ENCODE measurements at regions not wholly inside any gene's neighbourhood (a gene's known extent, or its start where the extent isn't known, plus 50 kb on each side); places are given as distances from the start of the nearest gene placed in this dataset.

GRCh38 chr17:52986056-52986662 is 827.6 kb upstream of the CA10 start:
- Histone ChIP-seq H3K27ac (ENCODE audit: extremely low read depth, low read depth, low read length) (no peak overlapping the region), H3K9me3 (ENCODE audit: control insufficient read depth, insufficient read depth, low read depth, low read length) (no peaks in the 10 kb centered on the region), H3K4me1 (ENCODE audit: control insufficient read depth, insufficient read depth, low read length) (no peaks in the 10 kb centered on the region), H3K36me3 (ENCODE audit: control insufficient read depth in 2 of 2, insufficient read depth in 1 of 2, low read length in 2 of 2) (no peaks in the 10 kb centered on the region), H3K4me3 (ENCODE audit: low read depth, low read length) (no peak overlapping the region)
- TF ChIP-seq ATF2 (tag by site-specific recombination; IDR thresholded peaks at IDR 0.05; ENCODE audit: low read depth) (no peak), ZNF19 (tag by site-specific recombination; IDR thresholded peaks at IDR 0.05; ENCODE audit: low read depth) (no peak), SALL2 (tag by site-specific recombination; IDR thresholded peaks at IDR 0.05; ENCODE audit: borderline replicate concordance) (no peak), ZNF23 (tag by site-specific recombination; IDR thresholded peaks at IDR 0.05; ENCODE audit: borderline replicate concordance) (no peak), ZNF391 (tag by site-specific recombination; IDR thresholded peaks at IDR 0.05; ENCODE audit: borderline replicate concordance, low read depth) (no peak), ZNF148 (tag by site-specific recombination; IDR thresholded peaks at IDR 0.05; ENCODE audit: borderline replicate concordance) (no peak), ZNF146 (tag by site-specific recombination; IDR thresholded peaks at IDR 0.05) (no peak), ZNF549 (tag by site-specific recombination; IDR thresholded peaks at IDR 0.05) (no peak), GFI1B (tag by site-specific recombination; IDR thresholded peaks at IDR 0.05) (no peak), KLF10 (tag by site-specific recombination; IDR thresholded peaks at IDR 0.05) (no peak), HIC1 (tag by site-specific recombination; IDR thresholded peaks at IDR 0.05) (no peak), SCRT1 (tag by site-specific recombination; IDR thresholded peaks at IDR 0.05; ENCODE audit: borderline replicate concordance) (no peak), ZNF776 (tag by site-specific recombination; IDR thresholded peaks at IDR 0.05; ENCODE audit: borderline replicate concordance) (no peak), YY2 (tag by site-specific recombination; IDR thresholded peaks at IDR 0.05) (no peak), KLF16 (tag by site-specific recombination; IDR thresholded peaks at IDR 0.05) (no peak)
- ChIA-PET POLR2A (no interaction called here), CTCF (no interaction called here)

GRCh38 chr17:52982331-52982730 is 823.8 kb upstream of the CA10 start:
- Histone ChIP-seq H3K27ac (ENCODE audit: extremely low read depth, low read depth, low read length) (no peak overlapping the region), H3K9me3 (ENCODE audit: control insufficient read depth, insufficient read depth, low read depth, low read length) (no peaks in the 10 kb centered on the region), H3K36me3 (ENCODE audit: control insufficient read depth in 2 of 2, insufficient read depth in 1 of 2, low read length in 2 of 2) (no peaks in the 10 kb centered on the region), H3K4me3 (ENCODE audit: low read depth, low read length) (no peak overlapping the region), H3K4me1 (ENCODE audit: control insufficient read depth, insufficient read depth, low read length) (no peaks in the 10 kb centered on the region)
- CTCF ChIA-PET: no interaction called here
- POLR2A ChIA-PET: no interaction called here
- TF ChIP-seq ZNF140 (tag by site-specific recombination; IDR thresholded peaks at IDR 0.05) (no peak), ZBTB17 (tag by site-specific recombination; IDR thresholded peaks at IDR 0.05) (no peak), TCF7L2 (IDR thresholded peaks at IDR 0.05; ENCODE audit: borderline replicate concordance, low read depth, low read length) (no peak), ZNF580 (tag by site-specific recombination; IDR thresholded peaks at IDR 0.05) (no peak), ZNF560 (tag by site-specific recombination; IDR thresholded peaks at IDR 0.05; ENCODE audit: borderline replicate concordance) (no peak), YY2 (tag by site-specific recombination; IDR thresholded peaks at IDR 0.05) (no peak), ZNF10 (tag by site-specific recombination; IDR thresholded peaks at IDR 0.05) (no peak), ZNF426 (tag by site-specific recombination; IDR thresholded peaks at IDR 0.05) (no peak), ZNF138 (tag by site-specific recombination; IDR thresholded peaks at IDR 0.05; ENCODE audit: borderline replicate concordance) (no peak), PATZ1 (tag by site-specific recombination; IDR thresholded peaks at IDR 0.05) (no peak), AEBP2 (tag by site-specific recombination; IDR thresholded peaks at IDR 0.05; ENCODE audit: borderline replicate concordance) (no peak), ZIC2 (tag by site-specific recombination; IDR thresholded peaks at IDR 0.05) (no peak)
